ENCODE measurements at regions not wholly inside any gene's neighbourhood (a gene's known extent, or its start where the extent isn't known, plus 50 kb on each side); places are given as distances from the start of the nearest gene placed in this dataset.

DNA sequence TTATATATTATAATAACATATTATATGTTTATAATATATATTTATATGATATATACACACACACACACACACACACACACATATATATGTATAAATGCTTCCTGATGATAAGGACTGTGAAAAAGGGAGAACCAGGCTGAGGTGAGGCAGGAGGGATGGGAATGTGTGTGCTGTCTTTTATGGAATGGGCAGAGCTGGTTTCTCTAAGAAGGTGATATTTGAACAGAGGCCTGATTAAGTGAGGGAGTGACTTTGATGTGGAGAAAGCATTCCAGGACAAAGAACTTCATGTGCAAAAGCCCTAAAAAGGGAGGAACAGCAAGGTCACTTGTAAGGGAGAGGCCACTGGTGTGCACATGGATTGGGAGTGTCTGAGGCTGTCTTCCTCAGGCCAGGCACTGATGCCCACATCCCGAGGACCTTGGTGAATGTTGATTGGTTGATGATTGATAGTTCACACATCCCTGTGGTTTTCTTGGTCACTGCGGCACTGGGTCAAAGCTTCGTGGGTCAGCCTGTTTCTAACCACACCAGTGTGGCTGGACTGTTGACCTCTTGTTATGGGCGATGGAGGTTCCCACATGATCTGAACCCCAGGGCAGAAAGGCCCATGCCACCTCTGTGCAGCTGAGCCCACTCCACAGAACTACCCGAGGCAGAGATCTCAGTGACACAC, 196.9 kb downstream of the MYCN start:
- TF ChIP-seq FOXP2 (optimal IDR thresholded peaks at IDR 0.05; ENCODE audit: borderline replicate concordance, extremely low read depth, extremely low read length, insufficient read depth) (no peak), POLR2AphosphoS5 (IDR thresholded peaks at IDR 0.05; ENCODE audit: low read depth, low read length) (no peak), SIN3A (IDR thresholded peaks at IDR 0.05; ENCODE audit: borderline replicate concordance, insufficient read depth, low read length) (no peak), REST (IDR thresholded peaks at IDR 0.05; ENCODE audit: insufficient read depth in 1 of 2, low read depth in 2 of 2, low read length in 2 of 2) (no peak), TAF1 (IDR thresholded peaks at IDR 0.05; ENCODE audit: borderline replicate concordance, insufficient read depth, low read length) (no peak)

DNA sequence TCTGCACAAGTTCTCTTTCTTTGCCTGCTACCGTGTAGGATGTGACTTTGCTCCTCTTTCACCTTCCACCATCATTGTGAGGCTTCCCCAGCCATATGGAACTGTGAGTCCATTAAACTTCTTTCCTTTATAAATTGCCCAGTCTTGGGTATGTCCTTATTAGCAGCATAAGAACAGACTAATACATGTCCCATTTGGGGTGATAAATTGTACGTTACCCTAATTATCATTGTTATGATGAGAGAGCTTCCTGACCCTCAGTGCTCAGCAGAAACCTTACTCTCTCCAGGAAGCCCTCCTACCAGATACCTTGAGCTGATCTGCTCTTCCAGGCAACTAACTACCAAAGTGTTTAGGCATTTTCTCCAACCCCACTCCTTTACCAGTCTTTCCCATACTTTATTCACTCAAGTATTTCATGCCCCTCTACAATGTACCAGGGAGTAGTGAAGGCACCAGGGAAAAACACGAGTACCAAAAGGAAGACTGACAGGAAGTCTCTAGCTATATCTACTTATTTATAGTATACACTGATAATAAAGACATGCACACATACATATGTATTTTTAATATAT, 196.2 kb downstream of the MYCN start:
- no peak for TF ChIP-seq SIN3A (IDR thresholded peaks at IDR 0.05; ENCODE audit: borderline replicate concordance, insufficient read depth, low read length)
- no peak for TF ChIP-seq REST (IDR thresholded peaks at IDR 0.05; ENCODE audit: insufficient read depth in 1 of 2, low read depth in 2 of 2, low read length in 2 of 2)
- no peak for TF ChIP-seq TAF1 (IDR thresholded peaks at IDR 0.05; ENCODE audit: borderline replicate concordance, insufficient read depth, low read length)
- TF ChIP-seq FOXP2 (optimal IDR thresholded peaks at IDR 0.05; ENCODE audit: borderline replicate concordance, extremely low read depth, extremely low read length, insufficient read depth) = no peak
- no peak for TF ChIP-seq POLR2AphosphoS5 (IDR thresholded peaks at IDR 0.05; ENCODE audit: low read depth, low read length)

- TF ChIP-seq POLR2AphosphoS5 (IDR thresholded peaks at IDR 0.05; ENCODE audit: low read depth, low read length) (no peak), SIN3A (IDR thresholded peaks at IDR 0.05; ENCODE audit: borderline replicate concordance, insufficient read depth, low read length) (no peak), REST (IDR thresholded peaks at IDR 0.05; ENCODE audit: insufficient read depth in 1 of 2, low read depth in 2 of 2, low read length in 2 of 2) (no peak), TAF1 (IDR thresholded peaks at IDR 0.05; ENCODE audit: borderline replicate concordance, insufficient read depth, low read length) (no peak), FOXP2 (optimal IDR thresholded peaks at IDR 0.05; ENCODE audit: borderline replicate concordance, extremely low read depth, extremely low read length, insufficient read depth) (no peak)
Measured at GRCh38 chr2:16135913-16136310, 195.6 kb downstream of the MYCN start.

DNA sequence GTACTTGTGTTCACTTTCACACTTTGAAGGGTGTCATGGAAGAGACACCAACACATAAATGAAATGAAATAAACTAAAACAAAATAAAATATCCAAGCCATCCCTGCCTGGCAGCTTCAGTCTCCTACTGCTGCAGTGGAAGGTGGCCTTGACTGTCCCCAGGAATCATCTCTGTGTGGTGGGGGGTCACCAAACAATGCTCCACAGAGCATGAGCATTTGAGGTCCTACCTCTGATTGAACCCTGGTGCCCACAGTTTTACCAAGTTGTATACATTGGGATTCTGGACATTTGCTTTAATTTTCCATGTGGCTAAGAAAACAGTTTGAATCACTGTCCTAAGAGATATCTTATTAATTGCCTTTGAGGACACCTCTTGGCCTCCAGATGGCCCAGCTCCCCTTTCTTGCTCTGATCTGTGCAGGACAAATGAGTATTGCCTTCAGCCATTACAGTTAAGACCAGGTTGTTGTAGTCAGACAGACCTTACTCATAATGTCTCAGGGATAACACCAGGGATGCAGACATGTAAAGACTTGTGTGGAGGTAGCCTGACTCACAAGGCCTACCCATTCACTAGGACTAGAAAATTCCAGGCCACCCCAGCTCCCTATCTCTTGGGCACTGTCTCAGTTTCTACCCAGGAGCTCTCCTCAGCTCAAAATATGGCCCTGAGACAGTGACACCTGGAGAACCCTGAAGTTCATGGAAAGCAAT, 195.0 kb downstream of the MYCN start:
- TF ChIP-seq TAF1 (IDR thresholded peaks at IDR 0.05; ENCODE audit: borderline replicate concordance, insufficient read depth, low read length) (no peak), POLR2AphosphoS5 (IDR thresholded peaks at IDR 0.05; ENCODE audit: low read depth, low read length) (no peak), REST (IDR thresholded peaks at IDR 0.05; ENCODE audit: insufficient read depth in 1 of 2, low read depth in 2 of 2, low read length in 2 of 2) (no peak), FOXP2 (optimal IDR thresholded peaks at IDR 0.05; ENCODE audit: borderline replicate concordance, extremely low read depth, extremely low read length, insufficient read depth) (no peak)
